ENCODE measurements at regions not wholly inside any gene's neighbourhood (a gene's known extent, or its start where the extent isn't known, plus 50 kb on each side); places are given as distances from the start of the nearest gene placed in this dataset.
"Not testable (repeated sequence)": the region's sequence is repeated elsewhere in the genome, so short reads cannot be mapped to it uniquely, and the experiment has no call there.

DNA sequence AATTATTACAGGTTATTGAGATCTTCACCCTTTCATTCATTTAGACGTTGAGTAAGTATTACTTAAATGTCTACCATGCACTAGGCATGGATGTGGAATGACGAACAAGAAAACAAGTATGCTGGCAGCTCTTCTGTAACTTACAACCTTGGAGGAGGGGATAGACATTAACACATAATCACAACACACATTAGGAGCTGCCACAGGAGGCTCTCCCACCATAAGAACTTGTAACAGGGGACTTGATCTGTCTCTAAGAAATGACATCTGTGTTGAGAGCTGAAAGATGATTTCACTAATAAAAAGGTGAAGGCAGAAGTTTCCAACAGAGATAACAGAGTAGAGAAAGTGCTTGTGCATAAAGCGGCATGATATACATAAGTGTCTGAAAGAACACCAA, 384.7 kb upstream of the ZEB2 start:
- no peaks in the 10 kb centered on the region for H3K36me3 ChIP-seq (replicated peaks)
- in situ Hi-C loops (cut with HindIII; ENCODE audit: low pct_ligation_motif_present, low sequenced_read_pairs), result no loop called here
- no peak for DNase-seq
- H3K27me3 ChIP-seq (replicated peaks), result no peaks in the 10 kb centered on the region
- H3K4me3 ChIP-seq (ENCODE audit: low read depth, low read length), result no peak overlapping the region
- no peak overlapping the region for H3K27ac ChIP-seq
- TF ChIP-seq, protein P1, sequence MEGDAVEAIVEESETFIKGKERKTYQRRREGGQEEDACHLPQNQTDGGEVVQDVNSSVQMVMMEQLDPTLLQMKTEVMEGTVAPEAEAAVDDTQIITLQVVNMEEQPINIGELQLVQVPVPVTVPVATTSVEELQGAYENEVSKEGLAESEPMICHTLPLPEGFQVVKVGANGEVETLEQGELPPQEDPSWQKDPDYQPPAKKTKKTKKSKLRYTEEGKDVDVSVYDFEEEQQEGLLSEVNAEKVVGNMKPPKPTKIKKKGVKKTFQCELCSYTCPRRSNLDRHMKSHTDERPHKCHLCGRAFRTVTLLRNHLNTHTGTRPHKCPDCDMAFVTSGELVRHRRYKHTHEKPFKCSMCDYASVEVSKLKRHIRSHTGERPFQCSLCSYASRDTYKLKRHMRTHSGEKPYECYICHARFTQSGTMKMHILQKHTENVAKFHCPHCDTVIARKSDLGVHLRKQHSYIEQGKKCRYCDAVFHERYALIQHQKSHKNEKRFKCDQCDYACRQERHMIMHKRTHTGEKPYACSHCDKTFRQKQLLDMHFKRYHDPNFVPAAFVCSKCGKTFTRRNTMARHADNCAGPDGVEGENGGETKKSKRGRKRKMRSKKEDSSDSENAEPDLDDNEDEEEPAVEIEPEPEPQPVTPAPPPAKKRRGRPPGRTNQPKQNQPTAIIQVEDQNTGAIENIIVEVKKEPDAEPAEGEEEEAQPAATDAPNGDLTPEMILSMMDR (IDR thresholded peaks at IDR 0.05; ENCODE audit: low read depth, low read length, missing control alignments), result no peak

DNA sequence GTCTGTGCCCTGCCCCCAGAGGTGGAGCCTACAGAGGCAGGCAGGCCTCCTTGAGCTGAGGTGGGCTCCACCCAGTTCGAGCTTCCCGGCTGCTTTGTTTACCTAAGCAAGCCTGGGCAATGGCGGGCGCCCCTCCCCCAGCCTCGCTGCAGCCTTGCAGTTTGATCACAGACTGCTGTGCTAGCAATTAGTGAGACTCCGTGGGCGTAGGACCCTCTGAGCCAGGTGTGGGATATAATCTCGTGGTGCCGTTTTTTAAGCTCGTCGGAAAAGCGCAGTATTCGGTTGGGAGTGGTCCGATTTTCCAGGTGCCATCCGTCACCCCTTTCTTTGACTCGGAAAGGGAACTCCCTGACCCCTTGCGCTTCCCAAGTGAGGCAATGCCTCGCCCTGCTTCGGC, 383.1 kb upstream of the ZEB2 start:
- in situ Hi-C loops (cut with HindIII; ENCODE audit: low pct_ligation_motif_present, low sequenced_read_pairs); H3K27ac ChIP-seq; H3K4me3 ChIP-seq (ENCODE audit: low read depth, low read length); H3K27me3 ChIP-seq (replicated peaks); H3K36me3 ChIP-seq (replicated peaks); DNase-seq: not testable (repeated sequence)

DNA sequence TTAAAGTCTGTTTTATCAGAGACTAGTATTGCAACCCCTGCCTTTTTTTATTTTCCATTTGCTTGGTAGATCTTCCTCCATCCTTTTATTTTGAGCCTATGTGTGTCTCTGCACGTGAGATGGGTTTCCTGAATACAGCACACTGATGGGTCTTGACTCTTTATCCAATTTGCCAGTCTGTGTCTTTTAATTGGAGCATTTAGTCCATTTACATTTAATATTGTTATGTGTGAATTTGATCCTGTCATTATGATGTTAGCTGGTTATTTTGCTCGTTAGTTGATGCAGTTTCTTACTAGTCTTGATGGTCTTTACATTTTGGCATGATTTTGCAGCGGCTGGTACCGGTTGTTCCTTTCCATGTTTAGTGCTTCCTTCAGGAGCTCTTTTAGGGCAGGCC, 381.5 kb upstream of the ZEB2 start:
- H3K36me3 ChIP-seq (replicated peaks); H3K27ac ChIP-seq; in situ Hi-C loops (cut with HindIII; ENCODE audit: low pct_ligation_motif_present, low sequenced_read_pairs); H3K27me3 ChIP-seq (replicated peaks); DNase-seq; H3K4me3 ChIP-seq (ENCODE audit: low read depth, low read length): not testable (repeated sequence)

DNA sequence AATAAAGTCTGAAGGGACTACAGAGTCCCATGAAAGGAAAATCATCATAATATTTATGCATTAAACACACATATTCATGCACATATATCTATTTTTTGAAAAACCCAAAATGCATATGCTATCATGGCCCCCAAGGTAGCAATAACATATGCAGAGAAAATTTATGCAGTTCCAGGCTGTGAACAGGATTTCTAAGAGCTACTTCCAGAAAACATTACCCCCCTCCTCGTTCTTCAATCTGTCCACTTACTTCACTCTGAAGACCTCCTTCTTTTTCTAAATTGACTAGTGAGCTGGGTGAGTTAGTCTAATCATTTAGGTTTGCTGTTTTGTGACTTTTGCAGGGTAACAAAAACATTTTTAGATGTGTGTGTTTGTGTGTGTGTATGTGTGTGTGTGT, 376.4 kb upstream of the ZEB2 start:
- in situ Hi-C loops (cut with HindIII; ENCODE audit: low pct_ligation_motif_present, low sequenced_read_pairs), result no loop called here
- no peak overlapping the region for H3K4me3 ChIP-seq (ENCODE audit: low read depth, low read length)
- TF ChIP-seq, protein P1 (IDR thresholded peaks at IDR 0.05; ENCODE audit: low read depth, low read length, missing control alignments), result no peak
- no peaks in the 10 kb centered on the region for H3K36me3 ChIP-seq (replicated peaks)
- no peak overlapping the region for H3K27ac ChIP-seq
- no peak for DNase-seq
- no peaks in the 10 kb centered on the region for H3K27me3 ChIP-seq (replicated peaks)

DNA sequence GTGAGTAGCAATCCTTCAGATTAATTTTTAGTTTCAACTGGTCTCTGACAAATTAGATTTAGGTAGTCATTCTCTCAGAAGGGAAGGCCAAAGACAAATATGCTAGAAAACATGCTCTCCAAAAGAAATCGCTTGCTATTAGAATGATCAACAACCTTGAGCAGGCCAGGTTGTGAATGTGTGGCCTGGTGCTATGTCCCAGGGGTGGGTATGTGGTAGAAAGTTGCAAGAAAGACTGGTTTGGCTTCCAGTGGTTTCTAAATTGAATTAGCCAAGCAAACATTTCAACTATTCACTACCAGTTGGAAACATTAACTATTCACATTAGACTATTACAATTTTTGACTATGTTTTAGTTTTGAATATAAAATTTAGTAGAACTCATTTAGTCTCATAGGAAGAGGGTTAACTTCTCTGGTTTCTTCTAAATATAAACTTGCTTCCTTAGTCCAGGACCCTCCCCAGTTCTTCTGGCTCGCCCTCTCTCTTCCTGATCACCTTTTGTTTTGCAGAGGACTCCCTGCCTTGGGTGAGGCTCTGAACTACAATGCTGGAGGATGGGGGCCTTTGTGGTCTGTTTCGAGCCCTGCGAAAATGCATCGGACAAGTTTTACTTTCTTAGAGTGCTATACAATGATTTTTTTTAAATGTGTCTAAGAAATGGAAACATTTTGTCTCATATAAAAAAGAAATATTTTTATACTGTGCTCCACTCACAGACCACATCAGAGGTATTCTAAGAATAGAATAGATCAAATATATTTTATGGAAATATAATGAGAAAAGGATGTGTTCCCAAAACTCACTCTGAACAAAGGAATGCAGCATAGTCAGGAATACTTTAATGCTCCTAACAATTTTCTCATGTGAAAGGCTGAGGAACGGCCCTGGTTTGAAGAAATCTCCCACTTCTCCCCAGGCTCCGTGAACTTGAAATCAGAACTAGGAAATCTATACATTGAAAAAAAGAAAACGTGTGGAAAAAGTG, 375.0 kb upstream of the ZEB2 start:
- no peak overlapping the region for H3K27ac ChIP-seq
- in situ Hi-C loops (cut with HindIII; ENCODE audit: low pct_ligation_motif_present, low sequenced_read_pairs), result no loop called here
- no peak for DNase-seq
- TF ChIP-seq, protein P1 (IDR thresholded peaks at IDR 0.05; ENCODE audit: low read depth, low read length, missing control alignments), result no peak
- no peaks in the 10 kb centered on the region for H3K36me3 ChIP-seq (replicated peaks)
- no peaks in the 10 kb centered on the region for H3K27me3 ChIP-seq (replicated peaks)
- H3K4me3 ChIP-seq (ENCODE audit: low read depth, low read length), result no peak overlapping the region

DNA sequence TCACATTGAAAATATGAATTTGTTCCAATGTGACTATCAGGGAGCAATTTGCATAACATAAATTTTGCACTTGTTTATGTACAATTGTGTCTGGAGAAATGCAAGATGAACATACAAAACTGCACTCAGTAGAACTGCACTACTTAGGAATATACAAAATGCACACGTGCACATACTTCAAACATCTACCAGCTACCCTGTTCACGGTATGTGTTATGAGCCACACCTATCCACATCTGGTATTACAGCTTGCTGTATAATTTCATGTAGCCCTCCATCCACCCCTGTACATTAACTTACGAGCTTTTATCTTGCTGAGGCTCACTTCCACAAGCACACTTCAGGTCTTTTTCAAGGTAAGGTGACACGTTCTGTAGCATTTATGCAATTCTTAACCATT, 373.5 kb upstream of the ZEB2 start:
- H3K27me3 ChIP-seq (replicated peaks), result no peaks in the 10 kb centered on the region
- H3K27ac ChIP-seq, result no peak overlapping the region
- H3K4me3 ChIP-seq (ENCODE audit: low read depth, low read length), result no peak overlapping the region
- TF ChIP-seq, protein P1 (IDR thresholded peaks at IDR 0.05; ENCODE audit: low read depth, low read length, missing control alignments), result no peak
- no peak for DNase-seq
- in situ Hi-C loops (cut with HindIII; ENCODE audit: low pct_ligation_motif_present, low sequenced_read_pairs), result no loop called here
- H3K36me3 ChIP-seq (replicated peaks), result no peaks in the 10 kb centered on the region

DNA sequence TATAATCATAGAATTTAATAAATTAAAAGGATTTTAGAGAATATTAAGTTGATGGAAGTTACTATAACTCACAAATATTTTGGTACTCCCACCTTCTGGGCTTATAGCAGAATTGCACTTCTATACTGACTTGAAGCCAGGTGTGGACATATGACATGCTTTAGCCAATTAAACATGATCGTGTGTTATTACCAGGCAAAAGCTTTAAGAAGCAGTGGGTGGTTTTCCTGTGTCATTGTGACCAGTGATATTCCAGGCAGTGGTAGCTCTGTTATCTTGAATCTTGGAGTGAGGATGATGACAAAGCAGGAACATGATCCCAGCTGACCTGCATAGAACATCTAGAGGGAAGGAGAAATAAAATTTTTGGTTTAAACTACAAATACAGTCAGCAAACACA, 370.9 kb upstream of the ZEB2 start:
- DNase-seq, result peak; percentile 51
- in situ Hi-C loops (cut with HindIII; ENCODE audit: low pct_ligation_motif_present, low sequenced_read_pairs), result no loop called here

More for the DNA sequence above, 370.9 kb upstream of the ZEB2 start:
- no peaks in the 10 kb centered on the region for H3K36me3 ChIP-seq (replicated peaks)
- no peak overlapping the region for H3K4me3 ChIP-seq (ENCODE audit: low read depth, low read length)
- TF ChIP-seq, protein P1 (IDR thresholded peaks at IDR 0.05; ENCODE audit: low read depth, low read length, missing control alignments), result peak; percentile 35
- H3K27ac ChIP-seq, result no peak overlapping the region
- no peaks in the 10 kb centered on the region for H3K27me3 ChIP-seq (replicated peaks)
